ENCODE measurements at regions not wholly inside any gene's neighbourhood (a gene's known extent, or its start where the extent isn't known, plus 50 kb on each side); places are given as distances from the start of the nearest gene placed in this dataset.

DNA sequence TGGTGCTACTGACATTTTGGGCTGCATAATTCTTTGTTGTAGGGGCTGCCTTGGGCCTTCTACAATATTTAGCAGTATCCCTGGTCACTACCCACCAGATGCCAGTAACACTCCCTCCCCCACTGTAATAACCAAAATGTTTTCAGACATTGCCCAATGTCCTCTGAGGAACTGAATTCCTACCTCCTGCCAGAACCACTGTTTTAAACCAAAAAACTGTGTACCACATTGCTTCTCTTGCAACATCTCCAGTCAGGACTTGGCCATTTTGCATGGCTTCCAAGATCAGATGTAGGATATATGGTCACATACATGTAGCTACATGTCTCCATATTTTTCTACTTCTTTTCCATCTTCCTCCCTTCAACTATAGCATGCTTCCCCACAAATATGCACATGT lies 97.4 kb upstream of the IFNGR1 start:
- Histone ChIP-seq H3K36me3 (no peaks in the 10 kb centered on the region), H3K27me3 (replicated peaks in 1 of 7) (no peaks in the 10 kb centered on the region), H3K4me3 (no peak overlapping the region), H3K4me1 (peaks cover 0 to 19% (median 8%) of the 10 kb centered on the region in 6 donors), H3K27ac (no peak overlapping the region), H3K9me3 (no peaks in the 10 kb centered on the region)
- intact Hi-C loops (cut with DNase I; ENCODE audit: low total_unique reads), result loop anchor here (5.0 to 10.0 kb wide), 2 partner anchors 52 to 224 kb away; no protein-coding TSS in a partner anchor
- TF ChIP-seq POLR2AphosphoS5 (IDR thresholded peaks at IDR 0.05) (no peak), POLR2A (IDR thresholded peaks at IDR 0.05) (no peak)
- TF ChIP-seq, protein P1, sequence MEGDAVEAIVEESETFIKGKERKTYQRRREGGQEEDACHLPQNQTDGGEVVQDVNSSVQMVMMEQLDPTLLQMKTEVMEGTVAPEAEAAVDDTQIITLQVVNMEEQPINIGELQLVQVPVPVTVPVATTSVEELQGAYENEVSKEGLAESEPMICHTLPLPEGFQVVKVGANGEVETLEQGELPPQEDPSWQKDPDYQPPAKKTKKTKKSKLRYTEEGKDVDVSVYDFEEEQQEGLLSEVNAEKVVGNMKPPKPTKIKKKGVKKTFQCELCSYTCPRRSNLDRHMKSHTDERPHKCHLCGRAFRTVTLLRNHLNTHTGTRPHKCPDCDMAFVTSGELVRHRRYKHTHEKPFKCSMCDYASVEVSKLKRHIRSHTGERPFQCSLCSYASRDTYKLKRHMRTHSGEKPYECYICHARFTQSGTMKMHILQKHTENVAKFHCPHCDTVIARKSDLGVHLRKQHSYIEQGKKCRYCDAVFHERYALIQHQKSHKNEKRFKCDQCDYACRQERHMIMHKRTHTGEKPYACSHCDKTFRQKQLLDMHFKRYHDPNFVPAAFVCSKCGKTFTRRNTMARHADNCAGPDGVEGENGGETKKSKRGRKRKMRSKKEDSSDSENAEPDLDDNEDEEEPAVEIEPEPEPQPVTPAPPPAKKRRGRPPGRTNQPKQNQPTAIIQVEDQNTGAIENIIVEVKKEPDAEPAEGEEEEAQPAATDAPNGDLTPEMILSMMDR (IDR thresholded peaks at IDR 0.05 in 8 of 11, conservative IDR thresholded peaks at IDR 0.05 in 3 of 11), result no peak
- no peak for DNase-seq

DNA sequence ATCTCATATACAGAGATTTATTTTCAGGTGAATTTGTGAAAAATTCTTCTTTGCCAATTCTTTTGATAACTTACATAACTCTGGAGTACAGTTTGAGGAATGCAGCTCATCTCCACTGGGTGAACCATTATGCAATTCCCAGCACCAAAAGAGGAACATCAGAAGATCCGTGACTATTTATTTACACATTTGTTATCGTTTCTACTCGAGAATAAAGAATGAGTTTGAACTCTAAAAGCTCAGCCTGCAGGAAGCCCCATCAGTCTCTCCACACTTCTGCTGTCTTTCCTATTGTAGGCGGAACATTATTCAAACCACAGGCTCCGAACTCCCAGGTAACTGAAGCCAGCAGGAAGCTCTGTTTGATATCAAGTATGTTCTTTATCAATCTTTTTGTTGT lies 95.9 kb upstream of the IFNGR1 start:
- WGBS, 5 donors, result 30 to 60% (median 38%) methylated on average over 5 of the region's 5 CpGs
- H3K27ac ChIP-seq, result no peak overlapping the region
- no peak for DNase-seq
- intact Hi-C loops (cut with DNase I; ENCODE audit: low total_unique reads), result loop anchor here (5.0 to 10.0 kb wide), 2 partner anchors 50 to 223 kb away; no protein-coding TSS in a partner anchor
- peaks cover 0 to 20% (median 9%) of the 10 kb centered on the region in 6 donors for H3K4me1 ChIP-seq
- H3K36me3 ChIP-seq, result no peaks in the 10 kb centered on the region
- H3K4me3 ChIP-seq, result no peak overlapping the region
- H3K27me3 ChIP-seq (replicated peaks in 1 of 7), result no peaks in the 10 kb centered on the region
- TF ChIP-seq, protein P1 (IDR thresholded peaks at IDR 0.05 in 8 of 11, conservative IDR thresholded peaks at IDR 0.05 in 3 of 11), result no peak
- no peak for TF ChIP-seq POLR2A (IDR thresholded peaks at IDR 0.05)
- TF ChIP-seq POLR2AphosphoS5 (IDR thresholded peaks at IDR 0.05), result no peak
- H3K9me3 ChIP-seq, result no peaks in the 10 kb centered on the region

DNA sequence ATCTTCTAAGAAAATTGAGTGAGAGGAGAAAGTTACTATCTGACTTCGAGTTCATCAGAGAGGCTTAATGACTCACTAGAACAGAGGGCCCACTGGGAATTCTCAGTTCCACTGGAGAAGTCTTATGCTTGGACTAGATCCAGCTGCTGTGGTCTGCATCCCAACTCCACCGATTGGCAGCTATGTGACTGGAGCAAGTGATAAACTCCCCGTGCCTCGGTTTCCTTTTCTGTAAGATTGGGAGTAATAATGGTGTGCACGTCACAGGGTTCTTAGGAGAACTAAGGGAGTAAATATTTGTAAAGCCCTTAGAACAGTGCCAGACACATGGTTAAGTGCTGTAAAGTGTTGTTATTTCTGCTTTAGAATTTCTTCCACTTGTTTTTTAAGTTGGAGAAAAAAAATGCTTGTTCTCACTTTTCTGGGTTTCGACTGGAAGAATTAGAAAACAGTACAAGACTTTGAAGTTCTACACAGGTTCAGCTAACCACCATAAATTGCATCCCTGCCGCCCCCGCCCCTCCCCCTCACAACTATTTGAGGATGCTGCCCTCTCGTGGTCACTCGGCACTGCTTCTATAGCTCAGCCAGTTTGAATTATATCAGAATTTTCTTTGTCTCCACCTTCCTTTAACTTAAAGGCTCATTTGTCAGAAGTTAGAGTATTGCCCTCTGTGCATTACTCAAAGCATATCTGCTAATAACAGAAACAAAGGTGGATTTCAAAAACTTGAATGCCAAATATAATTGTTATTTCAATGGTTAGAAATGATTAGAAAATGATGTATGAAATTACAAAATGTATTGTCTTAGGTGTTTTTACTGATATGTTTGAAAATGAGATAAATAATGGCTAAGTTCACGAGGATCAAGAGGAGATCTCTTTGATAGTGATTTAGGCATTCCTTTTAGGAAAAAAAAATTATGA lies 95.0 kb upstream of the IFNGR1 start:
- WGBS, 5 donors, result 17 to 26% (median 26%) methylated on average over 11 of the region's 11 CpGs
- TF ChIP-seq, protein P1 (IDR thresholded peaks at IDR 0.05 in 8 of 11, conservative IDR thresholded peaks at IDR 0.05 in 3 of 11), result peak; percentile 54 to 92 (median 82)
- TF ChIP-seq POLR2A (IDR thresholded peaks at IDR 0.05), result no peak
- no peak for TF ChIP-seq POLR2AphosphoS5 (IDR thresholded peaks at IDR 0.05)
- Histone ChIP-seq H3K4me1 (peaks cover 4 to 28% (median 17%) of the 10 kb centered on the region in 6 donors), H3K27me3 (replicated peaks in 1 of 7) (no peaks in the 10 kb centered on the region), H3K4me3 (no peak overlapping the region), H3K36me3 (no peaks in the 10 kb centered on the region), H3K9me3 (no peaks in the 10 kb centered on the region), H3K27ac (no peak overlapping the region)
- peak; percentile 91 for DNase-seq
- intact Hi-C loops (cut with DNase I; ENCODE audit: low total_unique reads), result loop anchor here (10.0 kb wide), 1 partner anchor 49 kb away; no protein-coding TSS in a partner anchor

DNA sequence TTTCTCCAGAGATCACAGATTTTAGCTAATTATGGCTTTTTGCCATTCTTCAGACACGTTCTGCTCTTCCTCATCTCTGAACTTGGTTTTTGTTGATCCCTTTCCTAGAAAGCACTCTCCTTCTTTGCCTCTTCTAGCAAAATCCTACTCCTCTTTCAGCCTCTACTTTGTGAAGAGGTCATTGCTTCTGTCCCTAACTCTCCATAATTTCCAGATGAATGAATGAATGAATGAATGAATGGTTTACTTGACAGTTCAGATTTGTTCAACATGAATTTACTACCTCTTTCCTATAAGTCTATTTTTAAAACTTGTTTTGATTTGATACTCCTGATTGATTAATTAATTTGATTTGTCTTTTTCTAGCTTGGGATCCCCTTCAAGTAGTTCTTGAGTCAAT lies 94.0 kb upstream of the IFNGR1 start:
- no peak overlapping the region for H3K4me3 ChIP-seq
- no peak overlapping the region for H3K27ac ChIP-seq
- peaks cover 9 to 38% (median 27%) of the 10 kb centered on the region in 6 donors for H3K4me1 ChIP-seq
- no peaks in the 10 kb centered on the region for H3K9me3 ChIP-seq
- TF ChIP-seq, protein P1 (IDR thresholded peaks at IDR 0.05 in 8 of 11, conservative IDR thresholded peaks at IDR 0.05 in 3 of 11), result no peak
- TF ChIP-seq POLR2A (IDR thresholded peaks at IDR 0.05) (no peak), POLR2AphosphoS5 (IDR thresholded peaks at IDR 0.05) (no peak)
- 36 to 61% (median 53%) methylated on average over 1 of the region's 1 CpG for WGBS, 5 donors
- no peaks in the 10 kb centered on the region for H3K36me3 ChIP-seq
- intact Hi-C loops (cut with DNase I; ENCODE audit: low total_unique reads), result loop anchor here (10.0 kb wide), 1 partner anchor 48 kb away; no protein-coding TSS in a partner anchor
- no peaks in the 10 kb centered on the region for H3K27me3 ChIP-seq (replicated peaks in 1 of 7)
- no peak for DNase-seq
